ENCODE measurements at regions not wholly inside any gene's neighbourhood (a gene's known extent, or its start where the extent isn't known, plus 50 kb on each side); places are given as distances from the start of the nearest gene placed in this dataset.

- no peak for DNase-seq
These were observed 148.5 kb downstream of the SOX2 start for GRCh38 chr3:181860235-181860634.

GRCh38 chr3:181862502-181862901 is 150.8 kb downstream of the SOX2 start:
- DNase-seq, result no peak

GRCh38 chr3:181868576-181869082 is 156.9 kb downstream of the SOX2 start:
- DNase-seq, result peak; percentile 88

GRCh38 chr3:181872887-181873286 is 161.2 kb downstream of the SOX2 start:
- DNase-seq, result peak; percentile 43

- peak; percentile 51 for DNase-seq
These were observed 168.2 kb downstream of the SOX2 start for GRCh38 chr3:181879926-181880325.

- DNase-seq, result peak; percentile 79
These were observed 168.6 kb downstream of the SOX2 start for GRCh38 chr3:181880331-181880730.

GRCh38 chr3:181881749-181882148 is 170.0 kb downstream of the SOX2 start:
- no peak for DNase-seq

GRCh38 chr3:181885868-181886630 is 174.3 kb downstream of the SOX2 start:
- DNase-seq, result no peak

- DNase-seq, result no peak
These were observed 175.0 kb downstream of the SOX2 start for GRCh38 chr3:181886676-181887075.

GRCh38 chr3:181887685-181888084 is 176.0 kb downstream of the SOX2 start:
- DNase-seq, result no peak

- DNase-seq, result no peak
These were observed 176.5 kb downstream of the SOX2 start for GRCh38 chr3:181888234-181888633.

- no peak for DNase-seq
These were observed 181.1 kb downstream of the SOX2 start for GRCh38 chr3:181892848-181893247.

- DNase-seq, result no peak
These were observed 184.9 kb downstream of the SOX2 start for GRCh38 chr3:181896605-181897004.

- DNase-seq, result no peak
These were observed 188.0 kb downstream of the SOX2 start for GRCh38 chr3:181899702-181900101.

- DNase-seq, result no peak
These were observed 189.9 kb downstream of the SOX2 start for GRCh38 chr3:181901626-181902025.

GRCh38 chr3:181906338-181906737 is 194.6 kb downstream of the SOX2 start:
- no peak for DNase-seq

GRCh38 chr3:181909241-181909640 is 197.5 kb downstream of the SOX2 start:
- no peak for DNase-seq

GRCh38 chr3:181912384-181912783 is 200.7 kb downstream of the SOX2 start:
- DNase-seq, result no peak

- DNase-seq, result peak; percentile 64
These were observed 201.5 kb downstream of the SOX2 start for GRCh38 chr3:181913254-181913653.

GRCh38 chr3:181915551-181915950 is 203.8 kb downstream of the SOX2 start:
- no peak for DNase-seq

GRCh38 chr3:181916013-181916412 is 204.3 kb downstream of the SOX2 start:
- no peak for DNase-seq

GRCh38 chr3:181917027-181917426 is 205.3 kb downstream of the SOX2 start:
- no peak for DNase-seq

- DNase-seq, result no peak
These were observed 207.7 kb downstream of the SOX2 start for GRCh38 chr3:181919375-181919774.

GRCh38 chr3:181920409-181920808 is 208.7 kb downstream of the SOX2 start:
- DNase-seq, result no peak

GRCh38 chr3:181921220-181921619 is 209.5 kb downstream of the SOX2 start:
- DNase-seq, result no peak
